ENCODE measurements at regions not wholly inside any gene's neighbourhood (a gene's known extent, or its start where the extent isn't known, plus 50 kb on each side); places are given as distances from the start of the nearest gene placed in this dataset.

DNA sequence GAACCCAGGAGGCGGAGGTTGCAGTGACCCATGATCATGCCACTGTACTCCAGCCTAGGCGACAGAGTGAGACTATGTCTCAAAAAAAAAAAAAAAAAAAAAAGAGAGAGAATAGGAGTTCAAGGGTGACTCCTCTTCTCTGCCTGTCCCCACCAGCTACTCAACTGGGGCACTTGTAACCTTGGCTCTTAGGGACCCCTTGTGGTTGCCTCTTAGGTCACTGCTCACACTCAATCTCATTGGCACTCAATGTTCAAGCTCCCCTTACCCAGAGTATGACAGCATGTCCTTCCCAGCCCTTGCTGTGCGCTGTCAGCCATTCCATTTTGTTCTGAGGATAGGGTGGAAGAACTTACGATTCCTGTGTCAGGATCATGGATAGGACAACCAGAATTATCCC lies 82.4 kb upstream of the BEND4 start:
- Histone ChIP-seq H2AFZ (replicated peaks; ENCODE audit: low read length, poor library complexity) (no peak overlapping the region), H2BK20ac (ENCODE audit: low read depth, low read length) (no peak overlapping the region), H2BK5ac (ENCODE audit: low read depth, low read length, poor library complexity, severe bottlenecking) (no peak overlapping the region), H3K27ac (ENCODE audit: insufficient read depth, low read length) (no peak overlapping the region), H3K4me3 (ENCODE audit: insufficient read depth, low read depth, low read length) (no peak overlapping the region), H2AK5ac (ENCODE audit: low read depth, low read length) (no peak overlapping the region), H4K5ac (ENCODE audit: low read depth, low read length) (no peak overlapping the region), H3K18ac (ENCODE audit: low read depth, low read length) (no peak overlapping the region), H3K79me1 (ENCODE audit: low read depth in 1 of 2, low read length in 2 of 2) (no peaks in the 10 kb centered on the region), H4K8ac (ENCODE audit: low read depth in 2 of 2, low read length in 2 of 2) (no peak overlapping the region), H3K4ac (ENCODE audit: low read depth, low read length) (no peak overlapping the region), H3K9ac (ENCODE audit: low read depth, low read length) (no peak overlapping the region), H3K9me1 (ENCODE audit: insufficient read depth, low read length) (no peaks in the 10 kb centered on the region), H2BK120ac (ENCODE audit: low read depth, low read length) (no peak overlapping the region), H4K91ac (ENCODE audit: insufficient read depth, low read depth, low read length) (no peak overlapping the region), H3K4me2 (ENCODE audit: low read depth, low read length) (no peak overlapping the region), H3K56ac (ENCODE audit: extremely low read depth, insufficient read depth, low read length) (no peak overlapping the region), H4K20me1 (ENCODE audit: insufficient read depth, low read length) (no peaks in the 10 kb centered on the region), H2AK9ac (replicated peaks; ENCODE audit: low read depth, low read length, poor library complexity) (no peak overlapping the region), H3K36me3 (ENCODE audit: control insufficient read depth, insufficient read depth, low read length) (no peaks in the 10 kb centered on the region), H3K27me3 (ENCODE audit: control insufficient read depth, insufficient read depth, low read length) (no peaks in the 10 kb centered on the region), H2BK15ac (ENCODE audit: low read depth, low read length) (no peak overlapping the region), H3K4me1 (ENCODE audit: control insufficient read depth, insufficient read depth, low read length) (no peaks in the 10 kb centered on the region), H3K9me3 (ENCODE audit: control insufficient read depth, insufficient read depth, low read length) (no peaks in the 10 kb centered on the region), H3K14ac (replicated peaks; ENCODE audit: low read depth, low read length) (no peak overlapping the region), H3K23ac (ENCODE audit: low read depth, low read length) (no peak overlapping the region)
- dilution Hi-C loops (cut with HindIII; ENCODE audit: low sequenced_read_pairs, unreplicated experiment): no loop called here
- ATAC-seq (ENCODE audit: low read depth) (no peak), DNase-seq (no peak)
- in situ Hi-C loops (cut with MboI; ENCODE audit: low sequenced_read_pairs): no loop called here
- WGBS, 2 experiments (ENCODE audit: extremely low coverage in 2 of 2, insufficient read length in 1 of 2): no CpG with 5 or more reads among the region's 4 CpGs
- no peak for TF ChIP-seq NFE2L2 (IDR thresholded peaks at IDR 0.05; ENCODE audit: low read depth, low read length)
- TF ChIP-seq RCOR1 (IDR thresholded peaks at IDR 0.05; ENCODE audit: insufficient replicate concordance, low read length): no peak
- no peak for TF ChIP-seq CEBPB (IDR thresholded peaks at IDR 0.05; ENCODE audit: low read depth, low read length)
- TF ChIP-seq POLR2A (IDR thresholded peaks at IDR 0.05; ENCODE audit: low read depth, low read length): no peak
- no peak for TF ChIP-seq FOS (IDR thresholded peaks at IDR 0.05; ENCODE audit: low read depth, low read length)
- TF ChIP-seq MXI1 (IDR thresholded peaks at IDR 0.05; ENCODE audit: borderline replicate concordance, low read depth, low read length): no peak
- TF ChIP-seq SMC3 (IDR thresholded peaks at IDR 0.05; ENCODE audit: low read depth, low read length): no peak
- TF ChIP-seq RAD21 (IDR thresholded peaks at IDR 0.05; ENCODE audit: low read length): no peak
- TF ChIP-seq BHLHE40 (IDR thresholded peaks at IDR 0.05; ENCODE audit: low read depth, low read length): no peak
- TF ChIP-seq MAZ (IDR thresholded peaks at IDR 0.05; ENCODE audit: borderline replicate concordance, low read depth, low read length): no peak
- TF ChIP-seq USF2 (IDR thresholded peaks at IDR 0.05; ENCODE audit: low read depth, low read length): no peak
- no peak for TF ChIP-seq CHD1 (IDR thresholded peaks at IDR 0.05; ENCODE audit: low read depth, low read length)
- no peak for TF ChIP-seq RFX5 (IDR thresholded peaks at IDR 0.05; ENCODE audit: low read depth, low read length)
- TF ChIP-seq, protein P1, sequence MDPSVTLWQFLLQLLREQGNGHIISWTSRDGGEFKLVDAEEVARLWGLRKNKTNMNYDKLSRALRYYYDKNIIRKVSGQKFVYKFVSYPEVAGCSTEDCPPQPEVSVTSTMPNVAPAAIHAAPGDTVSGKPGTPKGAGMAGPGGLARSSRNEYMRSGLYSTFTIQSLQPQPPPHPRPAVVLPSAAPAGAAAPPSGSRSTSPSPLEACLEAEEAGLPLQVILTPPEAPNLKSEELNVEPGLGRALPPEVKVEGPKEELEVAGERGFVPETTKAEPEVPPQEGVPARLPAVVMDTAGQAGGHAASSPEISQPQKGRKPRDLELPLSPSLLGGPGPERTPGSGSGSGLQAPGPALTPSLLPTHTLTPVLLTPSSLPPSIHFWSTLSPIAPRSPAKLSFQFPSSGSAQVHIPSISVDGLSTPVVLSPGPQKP (IDR thresholded peaks at IDR 0.05; ENCODE audit: borderline replicate concordance, low read depth, low read length): no peak
- TF ChIP-seq MAFK (IDR thresholded peaks at IDR 0.05; ENCODE audit: low read depth, low read length): no peak
- TF ChIP-seq CTCF (conservative IDR thresholded peaks at IDR 0.05; ENCODE audit: low read depth, low read length): no peak
- ChIA-PET CTCF (no interaction called here), POLR2A (ENCODE audit: unreplicated experiment) (no interaction called here)
- intact Hi-C loops (cut with micrococcal nuclease): no loop called here
- no TSS peak for BruUV-seq (replicated peaks)

Data from IMR-90 (cell line).